Stimulated activated CD8-positive, alpha-beta memory T cell treated with anti-CD3 and anti-CD28 coated beads, Interleukin-2, amount 100 ng/mL, for 1 hour (primary cell): ENCODE measurements at regions not wholly inside any gene's neighbourhood (a gene's known extent, or its start where the extent isn't known, plus 50 kb on each side); places are given as distances from the start of the nearest gene placed in this dataset.
"Not testable (repeated sequence)": the region's sequence is repeated elsewhere in the genome, so short reads cannot be mapped to it uniquely, and the experiment has no call there.

Experiments
- DNase-seq, 2 donors: peaks; one replicate each; pipeline ENCODE4 v3.0.0-alpha.2; 2020; ENCODE audit warnings: low read depth in 2 of 2

DNA sequence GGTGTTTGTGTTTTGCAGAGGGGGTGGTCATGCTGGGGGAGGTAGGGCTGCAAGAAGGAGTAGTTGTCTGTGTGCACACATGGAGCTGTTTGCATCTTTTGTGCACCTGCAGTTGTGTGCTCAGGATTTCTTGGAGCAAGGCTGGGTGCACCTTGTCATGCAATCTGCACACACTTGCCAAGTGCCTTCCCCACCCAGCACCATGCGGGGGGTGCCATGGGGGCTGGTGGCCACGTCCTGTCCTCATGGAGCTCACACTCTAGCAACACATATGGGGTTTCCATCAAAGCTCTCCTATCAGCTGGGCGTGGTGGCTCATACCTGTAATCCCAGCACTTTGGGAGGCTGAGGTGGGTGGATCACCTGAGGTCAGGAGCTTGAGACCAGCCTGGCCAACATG is 111.6 kb downstream of the CRLF3 start:
- DNase-seq = not testable (repeated sequence)

DNA sequence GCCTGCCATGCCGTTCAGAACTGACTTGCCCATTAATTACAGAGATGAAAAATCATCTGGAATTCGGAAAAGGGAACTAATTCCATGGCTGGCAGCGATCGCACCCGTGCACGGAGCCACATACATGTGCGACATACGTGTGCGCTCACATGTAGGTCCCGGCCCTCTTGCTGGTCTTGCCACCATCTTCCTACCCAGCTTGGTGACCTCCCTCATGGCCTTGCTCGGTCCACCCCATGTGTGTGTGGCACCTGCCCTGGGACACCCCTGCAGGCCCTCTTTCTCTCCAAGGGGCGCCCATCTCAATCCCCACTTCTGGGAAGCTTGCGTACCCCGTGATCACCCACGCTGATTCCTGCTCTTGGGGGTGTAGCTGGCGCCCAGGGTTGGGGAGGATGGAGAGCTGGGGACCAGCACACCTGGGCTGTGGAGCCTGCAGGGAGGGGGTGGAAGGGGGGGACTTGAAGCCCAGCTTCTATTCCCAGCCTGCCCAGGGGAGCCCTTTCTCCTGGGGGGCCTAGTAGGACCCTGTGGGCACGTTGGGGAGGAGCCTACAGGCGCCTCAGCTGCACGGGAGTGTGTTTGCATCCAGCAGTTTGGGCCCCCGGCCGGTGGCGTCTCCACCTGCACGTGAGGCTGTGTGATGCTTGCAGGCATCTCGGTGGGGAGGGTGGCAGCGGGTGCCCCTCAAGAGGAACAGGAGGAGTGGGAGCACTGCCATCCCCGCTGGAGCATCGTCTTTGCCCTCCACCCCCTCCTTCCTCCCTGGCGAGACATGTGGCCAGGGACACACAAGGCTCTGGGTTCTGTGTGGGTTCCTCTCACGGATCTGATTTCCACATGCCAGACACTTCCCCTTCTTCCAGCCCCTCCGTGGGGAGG is 112.6 kb downstream of the CRLF3 start:
- DNase-seq = not testable (repeated sequence)

DNA sequence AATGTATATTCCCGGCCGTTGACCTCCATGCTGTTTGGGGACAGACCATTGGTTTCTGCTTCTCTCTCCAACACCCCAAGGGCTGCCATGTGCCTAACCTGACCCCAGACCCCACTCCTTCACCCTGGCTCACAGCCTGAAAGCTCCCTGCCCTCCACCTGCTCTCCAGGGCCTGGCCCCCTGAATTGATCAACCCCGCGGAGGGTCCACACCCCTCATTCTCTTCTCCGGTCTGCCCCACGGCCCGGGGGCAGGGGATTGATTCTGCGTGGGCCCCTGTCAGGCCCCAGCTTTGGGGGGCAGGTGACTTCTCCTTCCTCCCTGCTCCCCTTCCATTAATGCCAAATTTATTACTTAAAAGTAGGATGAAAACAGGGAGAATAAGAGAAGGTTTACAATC is 113.3 kb downstream of the CRLF3 start:
- not testable (repeated sequence) for DNase-seq

DNA sequence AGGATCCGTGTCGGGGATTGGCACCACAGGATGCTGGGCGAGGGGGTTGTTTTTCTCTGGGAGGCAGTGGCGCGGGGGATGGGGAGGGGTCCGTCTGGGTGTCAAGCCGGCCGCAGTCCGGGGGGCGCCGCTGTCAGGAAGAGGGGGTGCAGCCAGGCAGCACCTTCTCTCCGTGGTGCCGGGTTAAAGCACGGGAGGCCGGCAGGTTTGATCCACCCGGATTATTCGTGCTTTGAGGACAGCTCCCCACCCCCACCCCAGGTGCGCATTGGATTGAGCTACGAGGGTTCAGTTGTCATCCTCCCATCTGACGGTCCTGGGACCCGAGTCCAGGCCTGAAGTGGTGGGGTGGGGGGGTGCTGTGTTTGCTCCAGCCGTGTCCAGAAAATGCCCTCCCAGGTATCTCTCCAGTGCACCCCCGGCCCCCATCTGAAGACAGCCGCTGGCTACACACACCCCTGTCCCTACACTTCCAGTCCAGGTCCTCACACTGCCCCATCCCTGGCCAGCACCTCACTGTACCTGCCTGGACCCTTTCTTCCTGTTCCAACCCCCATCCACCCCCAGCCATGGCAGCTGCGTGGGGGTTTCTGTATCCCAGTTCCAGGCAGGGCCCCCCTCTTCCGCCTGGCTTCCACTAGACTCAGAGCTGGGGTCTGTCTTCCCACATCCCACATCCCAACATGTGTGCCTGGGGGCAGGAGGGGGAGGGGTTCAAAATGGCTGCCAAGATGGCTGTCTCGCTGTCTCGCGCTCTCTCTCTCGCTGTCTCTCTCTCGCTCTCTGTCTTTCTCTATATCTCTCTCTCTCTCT is 114.0 kb downstream of the CRLF3 start:
- DNase-seq = not testable (repeated sequence)

DNA sequence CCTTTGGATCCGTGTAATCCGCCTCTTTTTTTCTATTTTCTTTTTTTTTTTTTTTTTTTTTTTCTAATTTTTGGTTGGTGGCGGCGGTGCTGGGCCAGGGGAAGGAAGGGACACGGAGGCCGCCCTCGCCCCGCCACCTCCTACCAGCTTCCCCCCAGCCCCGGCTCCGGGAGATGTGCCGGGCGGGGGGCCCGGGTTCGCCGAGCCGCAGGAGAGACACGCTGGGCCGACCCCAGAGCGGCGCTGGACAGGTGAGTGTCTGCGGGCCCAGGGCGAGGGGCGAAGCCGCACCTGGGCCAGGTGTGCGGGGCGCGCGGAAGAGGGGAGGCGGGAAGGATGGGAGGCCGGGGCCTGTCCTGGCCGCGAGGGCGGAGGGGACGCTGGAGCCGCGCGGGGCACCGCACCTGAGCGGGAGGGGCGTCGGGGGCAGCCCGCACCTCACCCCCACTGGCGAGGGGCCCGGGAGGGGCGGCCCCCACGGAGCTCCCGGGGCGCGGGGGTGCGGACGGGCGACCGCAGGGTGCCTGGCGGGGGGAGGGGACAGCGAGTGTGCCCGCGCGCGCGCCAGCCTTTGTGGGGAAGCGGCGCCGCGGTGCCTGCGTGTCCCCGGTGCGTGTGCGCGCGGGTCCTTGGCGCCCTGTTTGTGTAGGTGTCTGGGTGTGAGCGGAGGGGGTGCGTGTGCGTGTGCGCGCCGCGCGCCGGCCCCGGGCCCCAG is 114.8 kb downstream of the CRLF3 start:
- not testable (repeated sequence) for DNase-seq

DNA sequence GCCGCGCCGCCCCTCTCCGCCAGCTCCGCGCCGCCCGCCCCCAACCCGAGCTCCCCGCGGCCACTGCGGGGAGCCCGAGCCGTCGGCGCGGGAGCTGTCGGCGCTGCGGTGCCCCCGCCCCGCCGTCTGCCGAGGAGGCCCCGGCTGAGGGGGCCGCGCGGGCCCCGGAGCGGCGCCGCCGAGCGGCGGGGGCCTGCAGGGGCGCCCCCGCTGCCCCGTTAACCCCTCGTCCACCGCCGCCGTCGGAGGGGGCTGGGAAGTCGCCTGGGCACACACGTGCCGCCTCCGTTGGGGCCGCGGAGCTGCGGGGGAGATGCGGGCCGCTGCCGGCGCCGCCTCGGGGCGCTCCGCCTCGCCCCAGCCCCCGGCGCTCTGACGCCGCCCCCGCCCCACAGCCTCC is 115.4 kb downstream of the CRLF3 start:
- DNase-seq = not testable (repeated sequence)

DNA sequence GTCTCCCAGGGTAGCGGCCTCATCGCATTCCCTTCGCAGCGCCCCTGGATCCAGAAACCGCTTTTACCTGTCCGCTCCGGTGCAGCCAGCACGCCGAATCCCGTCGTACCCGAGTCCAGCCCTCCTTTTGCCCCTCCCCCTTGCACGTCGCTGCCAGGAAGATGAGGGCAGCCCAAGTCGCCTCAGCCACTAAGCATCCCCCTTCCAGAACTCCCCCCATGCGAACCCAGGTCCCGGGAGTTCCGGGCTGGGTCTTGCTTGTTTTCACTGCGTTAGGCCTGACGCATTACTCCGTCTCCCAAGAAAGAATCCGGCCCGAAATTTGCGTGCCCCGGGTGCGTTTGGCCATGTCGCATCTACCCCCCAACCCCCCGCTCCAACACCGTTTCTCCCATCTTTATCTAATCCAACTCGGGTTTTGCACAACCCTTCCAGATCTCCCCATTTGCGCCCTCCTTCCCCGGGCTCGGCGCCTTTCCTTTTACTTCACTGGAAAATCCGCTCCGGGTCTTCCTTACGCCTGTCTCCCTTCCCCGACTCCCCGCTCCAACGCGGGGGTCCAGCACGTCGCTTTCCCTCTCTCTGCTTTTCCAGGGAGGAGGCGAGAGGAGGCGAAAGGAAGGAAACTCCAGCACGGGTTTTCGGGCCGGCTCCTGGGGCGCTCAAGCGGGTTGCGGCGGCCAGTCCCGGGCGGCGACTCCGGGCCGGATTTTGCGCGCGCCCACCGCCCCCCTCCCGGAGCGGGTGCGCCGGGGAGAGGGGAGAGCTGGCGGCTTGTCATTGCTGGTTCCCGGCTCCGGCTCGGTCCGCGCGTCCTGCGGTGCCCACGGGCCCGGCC is 116.0 kb downstream of the CRLF3 start:
- peak; percentile 35 to 48 for DNase-seq

DNA sequence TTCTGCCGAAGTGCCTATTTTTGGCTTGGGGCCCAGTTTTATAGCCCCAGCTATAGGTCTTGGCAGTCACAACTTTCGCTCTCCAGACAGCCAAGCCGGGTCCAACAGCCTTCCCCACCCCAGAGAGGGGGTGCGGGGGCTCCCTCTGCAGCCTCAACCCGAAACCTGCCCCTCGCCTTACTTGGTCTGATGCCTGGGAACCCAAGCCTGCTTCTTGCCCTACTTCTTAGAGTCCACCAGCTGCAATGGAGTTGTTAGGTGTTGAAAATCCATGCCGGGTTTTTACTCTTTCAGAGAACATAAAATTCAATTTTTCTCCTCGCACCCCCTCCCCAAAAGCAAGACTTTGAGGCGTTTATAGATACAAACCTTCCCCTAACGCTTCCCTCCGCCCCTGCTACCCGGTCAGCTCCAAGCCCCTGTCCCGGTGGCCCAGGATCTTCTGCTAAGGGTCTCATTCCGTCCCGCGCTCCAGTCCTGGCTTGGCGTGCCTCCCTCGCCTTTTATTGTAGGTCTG is 116.7 kb downstream of the CRLF3 start:
- not testable (repeated sequence) for DNase-seq

DNA sequence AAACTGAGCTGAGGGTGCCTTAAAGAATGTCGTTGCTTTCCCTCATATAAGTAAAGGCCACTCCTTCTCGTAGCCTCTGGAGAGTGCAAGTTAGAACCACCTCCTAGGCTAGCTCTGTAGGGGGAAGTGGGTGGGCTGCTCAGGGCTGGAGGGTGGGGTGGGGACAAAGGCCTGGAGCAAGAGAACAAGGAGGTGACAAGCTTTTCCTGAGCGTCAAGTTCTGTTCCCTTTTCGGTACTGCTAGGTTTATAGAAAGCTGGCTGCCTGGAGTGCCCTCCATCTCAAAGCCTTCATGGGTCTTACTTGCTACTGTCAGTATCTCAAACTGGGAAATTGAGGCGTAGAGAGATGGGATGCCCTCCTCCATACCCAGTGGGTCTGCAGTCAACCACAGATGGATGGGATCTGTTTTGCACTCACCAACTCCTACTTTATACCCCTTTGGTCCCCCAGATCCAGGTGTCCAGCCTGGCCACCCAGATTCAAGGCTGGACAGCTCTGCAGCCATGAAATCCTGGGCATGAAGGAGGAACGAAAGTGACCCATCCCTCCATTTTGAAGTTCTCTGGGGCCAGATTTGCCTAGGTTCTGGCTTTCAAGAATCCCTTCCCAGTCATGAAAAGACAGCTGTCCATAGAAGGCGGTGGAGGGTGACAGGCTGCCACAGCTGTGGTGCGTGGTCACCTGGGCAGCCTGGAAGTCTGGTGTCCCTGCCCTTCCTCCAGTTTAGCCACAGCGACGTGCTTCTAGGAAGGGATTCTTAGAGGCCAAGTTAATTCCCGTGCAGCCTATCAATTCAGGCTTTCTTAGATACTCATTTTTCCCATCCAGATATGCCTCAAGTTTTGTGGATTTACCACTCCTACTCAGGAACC is 117.8 kb downstream of the CRLF3 start:
- not testable (repeated sequence) for DNase-seq

DNA sequence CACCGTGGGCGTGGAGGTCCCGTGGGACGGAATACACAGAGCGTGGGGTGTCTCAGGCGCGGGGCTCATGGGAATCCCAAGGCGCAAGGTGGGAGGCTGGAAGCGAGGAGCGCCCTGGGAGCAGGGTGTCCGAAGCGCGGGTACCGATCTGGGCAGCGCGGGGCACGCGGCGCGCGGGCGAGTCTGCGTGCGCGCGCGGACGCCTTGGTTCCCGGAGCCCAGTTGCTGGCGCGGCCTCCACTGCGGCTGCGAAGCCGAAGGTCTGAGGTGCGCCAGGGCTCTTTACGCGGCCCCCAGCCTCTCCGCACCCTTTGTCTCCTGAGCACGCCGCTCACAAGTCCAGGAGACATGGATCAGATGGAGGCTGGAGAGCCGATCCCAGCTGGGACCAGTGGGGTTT is 118.5 kb downstream of the CRLF3 start:
- DNase-seq = not testable (repeated sequence)

DNA sequence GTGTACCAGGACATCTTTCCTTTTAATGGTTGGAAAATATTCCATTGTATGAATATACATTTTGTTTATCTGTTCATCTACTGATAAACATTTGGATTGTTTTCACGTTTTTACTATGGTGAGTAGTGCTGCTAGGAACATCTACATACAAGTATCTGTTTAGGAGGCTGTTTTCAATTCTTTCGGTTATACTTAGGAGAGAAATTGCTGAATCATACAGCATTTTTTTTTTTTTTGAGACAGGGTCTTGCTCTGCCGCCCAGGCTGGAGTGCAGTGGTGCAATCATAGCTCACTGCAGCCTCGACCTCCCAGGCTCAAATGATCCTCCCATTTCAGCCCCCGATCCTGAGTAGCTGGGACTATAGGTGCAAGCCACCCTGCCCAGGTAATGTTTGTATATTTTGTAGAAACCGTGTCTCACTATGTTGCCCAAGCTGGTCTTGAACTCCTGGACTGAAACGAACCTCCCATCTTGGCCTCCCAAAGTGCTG is 122.9 kb downstream of the CRLF3 start:
- DNase-seq = no peak

DNA sequence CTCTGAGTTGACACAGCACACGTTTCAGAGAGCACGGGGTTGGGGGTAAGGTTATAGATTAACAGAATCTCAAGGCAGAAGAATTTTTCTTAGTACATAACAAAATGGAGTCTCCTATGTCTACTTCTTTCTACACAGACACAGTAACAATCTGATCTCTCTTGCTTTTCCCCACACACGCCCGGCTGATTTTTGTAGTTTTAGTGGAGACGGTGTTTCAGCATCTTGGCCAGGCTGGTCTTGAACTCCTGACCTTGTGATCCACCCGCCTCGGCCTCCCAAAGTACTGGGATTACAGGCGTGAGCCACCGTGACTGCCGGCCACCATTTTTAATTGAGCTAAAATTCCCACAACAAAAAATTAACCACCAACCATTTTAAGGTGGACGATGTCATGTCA is 123.7 kb downstream of the CRLF3 start:
- not testable (repeated sequence) for DNase-seq

DNA sequence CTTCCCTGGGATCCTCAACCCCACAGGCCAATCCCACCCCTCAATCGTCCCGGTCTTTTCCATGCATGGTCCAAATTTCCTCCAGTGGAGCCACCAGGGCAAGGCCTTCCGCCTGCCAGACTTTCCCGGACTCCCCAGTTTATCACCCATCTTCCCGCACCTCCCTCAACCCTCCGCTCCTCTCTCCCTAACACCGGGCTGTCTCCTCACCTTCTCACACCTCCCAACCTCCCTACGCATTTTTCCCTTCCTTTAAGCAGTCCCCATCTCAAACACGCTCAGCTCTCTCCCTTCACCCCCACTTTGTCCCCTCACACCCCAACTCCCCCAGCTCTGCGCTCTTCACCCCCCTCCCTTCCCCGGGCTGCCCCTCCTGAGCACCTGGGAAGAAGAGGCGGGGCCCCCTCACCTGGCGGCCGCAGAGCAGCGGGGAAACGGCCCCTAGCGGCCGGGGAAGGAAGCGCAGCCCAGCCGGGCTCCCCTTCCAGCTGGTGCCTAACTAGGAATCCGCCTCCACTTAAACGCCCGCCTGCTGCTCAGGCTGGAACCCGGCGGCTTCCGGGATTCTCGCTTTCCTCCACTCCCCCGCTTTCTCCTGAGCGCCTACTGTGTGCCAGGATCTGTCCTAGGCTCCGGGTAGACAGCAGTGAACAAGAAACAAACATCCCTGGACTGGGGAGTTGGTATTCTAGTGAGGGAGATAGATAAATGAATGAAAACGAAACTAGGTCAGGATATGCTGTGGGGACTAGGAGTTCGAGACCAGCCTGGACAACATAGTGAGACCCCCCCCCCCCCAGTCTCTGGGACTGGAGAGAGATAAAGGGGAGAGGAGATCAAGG is 126.7 kb downstream of the CRLF3 start:
- DNase-seq = peak; percentile 52 to 56

DNA sequence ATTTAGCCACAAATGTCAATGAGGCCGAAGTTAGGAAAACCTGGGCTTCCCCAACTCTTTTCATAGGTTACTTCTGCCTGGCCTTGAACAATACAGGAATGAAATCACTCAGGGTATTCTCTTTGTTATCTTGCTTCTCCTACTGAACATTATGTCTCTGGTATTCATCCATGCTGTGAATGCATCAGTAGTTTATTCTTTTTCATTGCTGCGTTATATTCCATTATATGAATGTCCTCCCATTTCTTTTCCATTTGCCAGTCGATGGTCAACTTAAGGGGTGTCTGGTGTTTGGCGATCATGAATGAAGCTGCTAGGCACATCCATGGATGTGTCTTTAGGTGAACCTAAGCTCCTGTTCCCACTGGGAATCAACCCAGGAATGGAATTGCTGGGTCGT is 128.3 kb downstream of the CRLF3 start:
- no peak for DNase-seq

DNA sequence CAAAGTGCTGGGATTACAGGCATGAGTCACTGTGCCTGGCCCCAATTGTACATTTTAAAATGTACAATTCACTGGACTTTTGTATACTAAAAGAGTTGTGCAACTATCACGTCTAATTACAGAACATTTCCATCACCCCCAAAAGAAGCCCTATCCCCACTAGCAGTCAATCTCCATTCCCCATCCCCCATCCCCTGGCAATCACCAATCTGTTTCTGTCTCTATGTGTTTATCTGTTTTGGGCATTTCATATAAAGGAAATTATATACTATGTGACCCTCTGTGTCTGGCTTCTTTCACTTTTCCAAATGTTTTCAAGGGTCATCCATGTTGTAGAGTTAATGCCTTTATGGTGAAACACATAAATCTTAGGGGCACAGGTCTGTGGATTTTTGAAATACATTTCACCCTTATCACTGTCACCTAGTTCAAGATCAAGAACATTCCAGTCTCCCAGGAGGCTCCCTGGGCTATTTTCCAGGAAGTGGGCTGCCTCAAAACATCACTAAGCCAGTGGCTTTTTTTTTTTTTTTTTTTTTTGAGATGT is 129.2 kb downstream of the CRLF3 start:
- DNase-seq = not testable (repeated sequence)

DNA sequence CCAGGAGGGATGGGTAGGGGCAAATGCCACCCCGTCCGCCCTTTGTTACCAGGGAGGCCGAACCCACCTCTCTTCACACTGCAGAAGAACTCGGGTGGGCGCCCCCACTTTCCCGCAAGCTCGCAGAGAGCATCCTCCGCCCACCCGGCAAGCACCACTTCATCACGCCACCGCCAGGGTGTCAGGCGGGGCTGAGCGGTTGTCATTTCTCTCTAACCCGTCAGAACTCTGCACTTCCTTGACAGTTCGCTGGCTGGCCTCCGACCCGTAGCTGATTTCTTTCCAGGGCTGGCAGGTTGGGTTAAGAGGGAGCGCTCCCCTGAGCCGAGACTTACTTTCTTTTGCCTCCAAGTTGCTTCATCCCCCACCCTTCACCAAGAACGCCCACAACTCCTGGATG is 130.7 kb downstream of the CRLF3 start:
- not testable (repeated sequence) for DNase-seq

DNA sequence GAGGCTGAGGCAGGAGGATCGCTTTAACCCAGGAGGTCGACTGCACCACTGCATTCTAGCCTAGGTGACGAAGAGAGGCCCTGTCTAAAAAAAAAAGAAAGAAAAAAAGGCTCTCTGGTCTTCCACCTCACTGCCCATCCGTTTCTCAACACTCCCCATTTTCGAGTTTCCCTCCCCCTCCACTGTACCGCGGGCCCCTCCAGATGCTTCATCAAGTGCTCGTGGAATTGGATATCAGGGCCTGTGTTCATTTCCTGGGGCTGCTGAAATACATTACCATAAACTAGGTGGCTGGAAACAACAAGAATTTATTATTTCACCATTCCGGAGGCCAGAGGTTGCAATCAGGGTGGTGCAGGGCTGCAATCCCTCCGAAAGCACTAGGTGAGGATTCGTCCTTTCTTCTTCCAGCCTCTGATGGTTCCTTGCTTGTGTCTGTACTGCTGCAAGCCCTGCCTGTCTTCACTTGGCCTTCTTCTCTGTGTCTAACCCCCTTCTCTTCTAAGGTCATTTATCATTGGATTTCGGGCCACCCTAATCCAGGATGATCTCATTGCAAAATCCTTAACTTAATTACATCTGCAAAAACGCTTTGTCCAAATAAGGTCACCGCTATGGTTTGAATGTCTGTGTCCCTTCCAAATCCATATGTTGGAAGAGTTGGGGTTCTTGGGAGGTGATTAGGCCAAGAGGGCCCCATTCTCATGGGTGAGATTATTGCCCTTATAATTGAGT is 135.1 kb downstream of the CRLF3 start:
- DNase-seq = not testable (repeated sequence)
